ENCODE measurements at regions not wholly inside any gene's neighbourhood (a gene's known extent, or its start where the extent isn't known, plus 50 kb on each side); places are given as distances from the start of the nearest gene placed in this dataset.

DNA sequence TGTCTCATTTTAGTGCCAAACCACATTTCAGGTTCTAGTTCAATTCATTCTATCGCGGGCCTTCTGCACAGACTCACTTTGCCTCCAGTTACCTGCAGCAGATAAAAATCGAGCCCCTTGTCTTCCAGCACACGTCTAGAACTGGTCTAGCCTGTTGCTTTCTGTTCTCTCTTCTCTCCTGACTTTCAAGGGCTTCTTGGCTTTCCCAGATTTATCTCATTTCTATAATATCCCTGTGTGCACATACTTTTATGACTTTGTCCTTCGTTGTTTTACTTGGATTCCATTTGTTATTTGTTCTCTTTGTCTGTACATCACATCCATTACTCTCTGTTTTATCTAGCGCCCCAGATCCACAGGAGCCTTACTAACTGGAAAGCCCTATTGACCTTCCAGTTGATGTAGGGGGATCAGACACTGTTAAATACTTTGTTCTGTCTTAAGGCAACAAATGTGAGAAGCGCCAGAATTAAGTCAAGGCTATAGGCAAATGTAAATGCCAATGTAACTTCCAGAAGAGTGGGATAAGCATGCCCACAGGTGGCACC, 284.5 kb upstream of the ADGRL4 start:
- TF ChIP-seq ZNF274 (IDR thresholded peaks at IDR 0.05; ENCODE audit: low read depth, low read length): no peak
- H3K4me3 ChIP-seq (ENCODE audit: low read length): no peak overlapping the region

DNA sequence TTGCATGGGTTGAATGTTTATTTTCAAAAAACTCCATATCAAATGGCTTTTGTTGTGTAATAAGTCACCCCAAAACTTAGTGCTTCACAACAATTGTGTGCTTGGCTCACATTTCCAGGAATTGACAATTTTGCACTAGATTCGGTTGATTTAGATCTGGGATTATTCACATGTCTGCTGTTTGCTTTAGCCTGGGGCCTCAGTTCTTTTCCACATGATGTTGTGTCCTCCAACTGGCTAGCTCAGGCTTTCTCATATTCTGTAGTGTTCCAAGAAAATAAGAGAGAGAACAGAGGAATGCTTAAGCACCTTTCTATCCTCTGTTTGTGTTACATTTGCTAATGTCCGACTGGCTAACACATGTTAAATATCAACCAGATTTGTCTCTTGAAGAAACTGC, 281.5 kb upstream of the ADGRL4 start:
- no peak for TF ChIP-seq ZNF274 (IDR thresholded peaks at IDR 0.05; ENCODE audit: low read depth, low read length)
- H3K4me3 ChIP-seq (ENCODE audit: low read length): no peak overlapping the region

DNA sequence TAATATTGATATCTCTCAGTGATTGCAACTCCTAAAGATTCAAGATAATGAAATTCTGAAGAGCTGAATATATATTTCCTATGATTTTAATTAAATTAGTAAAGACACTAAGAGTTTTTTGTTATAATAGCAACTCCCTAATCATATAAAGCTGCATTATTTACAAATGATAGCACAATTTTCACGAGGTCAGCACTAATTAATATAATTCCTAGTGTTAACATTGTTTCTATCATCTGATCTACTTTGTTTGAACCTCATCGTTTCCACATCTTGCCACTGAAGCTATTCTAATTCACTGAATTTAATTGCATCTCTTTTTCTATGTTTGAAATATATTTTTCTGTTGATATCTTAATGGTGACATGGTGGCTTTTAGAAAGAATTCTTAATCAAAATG, 279.1 kb upstream of the ADGRL4 start:
- TF ChIP-seq ZNF274 (IDR thresholded peaks at IDR 0.05; ENCODE audit: low read depth, low read length): no peak
- H3K4me3 ChIP-seq (ENCODE audit: low read length): no peak overlapping the region

DNA sequence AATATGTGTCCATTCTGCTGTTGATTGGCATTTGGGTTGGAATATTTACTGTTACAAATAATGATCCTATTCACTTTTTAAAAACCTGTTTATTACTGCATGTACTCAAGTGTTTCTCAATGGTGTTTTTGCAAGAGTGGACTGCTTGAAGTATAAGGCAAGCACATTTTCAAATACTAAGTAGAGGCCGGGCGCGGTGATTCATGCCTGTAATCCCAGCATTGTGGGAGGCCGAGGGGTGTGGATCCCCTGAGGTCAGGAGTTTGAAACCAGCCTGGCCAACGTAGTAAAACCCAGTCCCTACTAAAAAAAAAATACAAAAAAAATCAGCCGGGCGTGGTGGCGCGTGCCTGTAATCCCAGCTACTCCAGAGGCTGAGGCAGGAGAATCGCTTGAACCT, 276.9 kb upstream of the ADGRL4 start:
- H3K4me3 ChIP-seq (ENCODE audit: low read length): no peak overlapping the region
- TF ChIP-seq ZNF274 (IDR thresholded peaks at IDR 0.05; ENCODE audit: low read depth, low read length): no peak

DNA sequence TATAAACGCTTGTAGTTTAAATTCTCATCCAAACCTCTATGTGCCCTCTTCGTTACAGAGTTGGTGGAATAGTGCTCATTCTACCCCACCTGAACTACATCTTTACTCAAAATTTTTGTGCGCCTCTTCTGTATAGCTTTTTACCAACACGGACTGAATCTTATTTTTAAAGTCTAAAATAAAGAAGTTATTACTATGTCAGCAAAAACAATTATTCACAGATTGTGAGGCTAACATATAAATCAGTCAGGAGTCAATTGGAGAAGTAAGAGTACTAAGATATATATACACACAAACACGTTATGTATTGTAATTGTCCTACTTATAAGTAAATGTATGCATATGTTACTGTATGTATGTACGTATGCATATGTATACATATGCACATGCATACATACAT, 274.9 kb upstream of the ADGRL4 start:
- no peak overlapping the region for H3K4me3 ChIP-seq (ENCODE audit: low read length)
- no peak for TF ChIP-seq ZNF274 (IDR thresholded peaks at IDR 0.05; ENCODE audit: low read depth, low read length)

DNA sequence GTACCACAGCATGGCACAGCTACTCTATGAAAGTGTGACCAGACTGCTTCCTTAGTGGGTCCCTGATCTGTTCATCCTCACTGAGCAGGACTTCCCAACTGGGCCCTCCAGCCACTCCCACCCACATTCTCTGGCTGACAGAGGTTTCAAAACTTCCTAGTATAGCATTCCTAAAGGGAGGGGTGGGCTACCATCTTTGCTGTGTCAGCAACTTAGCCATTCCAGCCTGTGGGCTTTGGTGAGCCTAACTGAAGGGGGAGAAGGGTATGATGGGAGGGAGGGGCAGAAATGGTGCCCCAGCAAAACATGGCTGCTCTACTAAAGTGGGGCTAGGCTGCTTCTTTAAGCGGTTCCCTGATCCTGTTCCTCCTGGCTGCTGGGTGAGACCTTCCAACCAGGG, 265.2 kb upstream of the ADGRL4 start:
- no peak for TF ChIP-seq ZNF274 (IDR thresholded peaks at IDR 0.05; ENCODE audit: low read depth, low read length)
- no peak overlapping the region for H3K4me3 ChIP-seq (ENCODE audit: low read length)

DNA sequence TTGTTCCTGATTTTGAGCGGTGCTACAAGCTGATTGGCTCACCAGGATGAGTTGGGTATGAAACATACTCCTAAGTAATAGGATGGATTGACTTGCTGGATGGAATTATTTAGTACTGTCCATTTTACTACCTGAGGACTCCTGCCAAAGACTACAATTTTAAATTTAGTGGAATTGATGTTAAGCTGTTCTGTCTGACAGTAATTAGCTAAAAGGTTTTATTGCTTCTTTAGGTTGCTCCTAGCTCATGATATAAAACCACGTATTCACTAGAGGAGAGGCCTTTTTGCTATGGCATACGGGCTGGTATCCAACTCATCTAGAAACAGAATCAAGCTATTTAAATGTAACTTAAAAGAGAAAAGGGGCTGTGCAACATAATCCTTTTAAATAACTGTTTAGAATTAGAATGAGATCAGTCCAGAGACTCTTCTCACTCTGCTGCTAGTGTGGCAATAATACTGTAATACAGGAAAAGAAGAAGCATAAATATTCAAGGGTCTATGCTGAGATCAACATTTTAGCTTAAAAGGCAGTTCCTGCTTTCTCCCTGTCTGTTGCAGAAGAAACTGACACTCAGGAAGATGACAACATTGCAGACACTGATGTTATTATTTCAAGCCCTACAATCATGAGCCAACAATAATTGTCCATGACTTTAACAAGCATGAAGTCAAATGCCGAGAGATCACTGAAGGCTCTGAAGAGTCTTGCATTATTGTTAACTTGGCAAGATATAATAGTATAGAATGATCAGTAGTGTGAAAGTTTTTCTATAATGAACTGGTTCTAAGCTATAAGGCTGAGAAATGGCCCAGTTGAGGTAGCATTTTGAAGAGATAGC, 258.7 kb upstream of the ADGRL4 start:
- TF ChIP-seq ZNF274 (IDR thresholded peaks at IDR 0.05; ENCODE audit: low read depth, low read length): no peak

DNA sequence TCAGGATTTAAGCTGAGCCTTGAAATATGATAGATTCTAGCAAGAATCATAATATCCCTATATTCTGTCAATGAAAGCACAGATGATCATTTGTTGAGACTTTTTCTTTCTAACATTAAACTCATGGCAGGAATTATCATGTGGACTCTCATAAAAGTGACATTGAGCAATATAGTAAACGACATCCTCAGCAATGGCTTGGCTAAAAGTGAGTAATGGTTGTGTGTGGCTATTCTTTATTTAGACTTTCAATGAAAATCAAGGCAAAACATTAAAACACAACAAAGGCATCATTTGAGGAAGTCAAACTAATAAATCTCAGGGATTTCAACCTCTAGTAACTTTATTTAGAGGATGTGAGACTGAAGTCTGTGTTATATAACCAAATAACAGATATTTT, 257.8 kb upstream of the ADGRL4 start:
- H3K4me3 ChIP-seq (ENCODE audit: low read length): no peak overlapping the region
- TF ChIP-seq ZNF274 (IDR thresholded peaks at IDR 0.05; ENCODE audit: low read depth, low read length): no peak

More for the DNA sequence above, 258.7 kb upstream of the ADGRL4 start:
- no peak overlapping the region for H3K4me3 ChIP-seq (ENCODE audit: low read length)

DNA sequence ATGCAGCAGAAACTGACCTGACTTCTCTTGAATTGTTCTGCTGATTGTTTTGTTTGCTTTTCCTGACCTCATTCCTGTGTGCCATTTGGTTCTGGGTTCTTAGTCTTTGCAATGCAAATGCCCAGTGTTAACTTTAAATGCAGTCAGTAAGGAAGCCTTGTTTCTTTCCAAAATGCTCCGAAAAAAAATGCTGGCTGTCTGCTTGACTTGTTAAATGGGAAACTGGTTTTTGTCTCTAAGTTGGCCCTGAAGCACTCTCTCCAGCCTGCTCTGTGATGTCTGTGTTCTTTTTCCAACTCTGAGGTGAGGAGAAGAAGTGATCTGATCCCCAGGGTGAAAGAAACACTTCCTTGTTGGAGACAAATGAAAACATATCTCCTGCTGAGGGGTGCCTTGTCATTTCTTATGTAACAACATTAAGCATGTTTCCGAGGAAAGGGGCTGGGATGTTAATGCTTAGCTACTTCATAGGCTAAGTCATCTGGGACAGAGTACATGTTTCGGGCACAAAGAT, 256.3 kb upstream of the ADGRL4 start:
- TF ChIP-seq ZNF274 (IDR thresholded peaks at IDR 0.05; ENCODE audit: low read depth, low read length): no peak
- no peak overlapping the region for H3K4me3 ChIP-seq (ENCODE audit: low read length)

DNA sequence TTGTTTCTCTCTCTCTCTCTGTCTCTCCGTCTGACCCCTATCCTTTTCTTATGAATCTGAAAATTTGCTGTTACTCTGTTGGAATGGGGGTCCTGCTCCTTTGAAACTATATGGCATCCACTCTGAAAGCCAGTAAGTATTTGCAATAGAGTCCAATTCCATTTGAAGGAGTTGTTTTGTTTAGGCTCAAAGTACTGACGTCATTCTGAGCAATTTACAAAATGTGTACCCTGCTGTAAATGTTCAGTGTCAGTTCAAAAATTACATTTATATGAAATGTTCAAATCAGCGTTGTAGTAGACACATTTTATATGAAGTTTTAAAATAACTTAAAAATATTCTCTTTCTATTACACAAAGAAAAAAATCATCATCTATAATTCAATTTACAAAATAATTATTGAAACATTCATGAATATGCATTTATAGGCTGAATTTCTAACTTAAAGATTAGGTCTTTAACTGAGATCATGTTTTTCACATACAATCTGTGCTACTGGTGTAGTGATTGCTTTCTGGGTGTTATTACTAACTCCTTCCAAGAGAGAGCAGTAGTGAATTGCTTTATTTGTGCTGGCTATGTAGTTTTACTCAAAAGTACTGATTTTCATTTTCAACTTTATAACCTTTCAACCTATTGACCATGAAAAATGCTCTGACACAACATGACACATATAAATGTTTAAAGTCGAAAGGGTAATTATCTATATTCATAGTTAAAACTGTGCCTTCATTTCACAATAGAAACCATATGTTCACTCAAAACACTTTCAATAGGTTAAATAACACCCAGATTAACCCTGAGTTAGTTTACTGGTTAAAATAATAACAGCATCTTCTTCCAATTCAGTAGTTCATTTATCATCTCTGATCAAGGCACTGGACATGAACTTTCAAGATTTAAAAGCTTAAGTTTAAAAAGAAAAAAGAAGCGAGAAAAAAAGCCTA, 253.1 kb upstream of the ADGRL4 start:
- H3K4me3 ChIP-seq (ENCODE audit: low read length): no peak overlapping the region
- TF ChIP-seq ZNF274 (IDR thresholded peaks at IDR 0.05; ENCODE audit: low read depth, low read length): no peak

DNA sequence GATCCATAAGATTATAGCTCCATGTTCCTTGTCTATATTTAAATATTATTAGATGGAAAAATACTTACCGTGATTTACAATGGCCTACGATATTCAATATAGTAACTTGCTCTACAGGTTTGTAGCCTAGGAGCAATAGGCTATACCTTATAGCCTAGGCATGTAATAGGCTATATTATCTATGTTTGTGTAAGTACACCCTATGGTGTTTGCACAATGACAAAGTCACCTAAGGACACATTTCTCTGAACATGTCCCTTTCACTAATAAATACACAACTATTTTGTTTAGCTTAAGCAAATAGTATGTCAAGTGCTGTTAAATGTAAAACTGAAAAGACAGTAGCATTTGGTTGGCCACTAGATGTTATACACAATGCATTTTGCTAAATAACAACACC, 248.9 kb upstream of the ADGRL4 start:
- H3K4me3 ChIP-seq (ENCODE audit: low read length): no peak overlapping the region
- no peak for TF ChIP-seq ZNF274 (IDR thresholded peaks at IDR 0.05; ENCODE audit: low read depth, low read length)

DNA sequence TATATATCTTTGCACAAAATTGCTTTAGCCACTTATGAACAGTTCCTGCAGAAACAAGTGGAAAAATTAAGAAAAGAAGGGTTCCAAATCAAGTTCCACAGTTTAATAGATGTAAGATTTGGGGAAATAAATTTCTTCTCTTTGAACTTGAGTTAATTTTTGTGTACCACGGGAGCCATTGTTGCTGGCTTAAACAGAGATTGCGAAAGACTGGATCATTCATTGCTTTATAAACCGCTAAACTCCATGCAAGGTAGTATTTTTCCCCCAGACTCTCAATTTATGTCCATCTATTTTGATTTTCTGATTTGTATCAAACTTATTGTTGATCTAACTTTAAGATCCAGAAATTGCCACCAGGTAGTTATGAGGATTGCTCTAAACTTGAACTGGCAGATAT, 246.1 kb upstream of the ADGRL4 start:
- H3K4me3 ChIP-seq (ENCODE audit: low read length): no peak overlapping the region
- no peak for TF ChIP-seq ZNF274 (IDR thresholded peaks at IDR 0.05; ENCODE audit: low read depth, low read length)

DNA sequence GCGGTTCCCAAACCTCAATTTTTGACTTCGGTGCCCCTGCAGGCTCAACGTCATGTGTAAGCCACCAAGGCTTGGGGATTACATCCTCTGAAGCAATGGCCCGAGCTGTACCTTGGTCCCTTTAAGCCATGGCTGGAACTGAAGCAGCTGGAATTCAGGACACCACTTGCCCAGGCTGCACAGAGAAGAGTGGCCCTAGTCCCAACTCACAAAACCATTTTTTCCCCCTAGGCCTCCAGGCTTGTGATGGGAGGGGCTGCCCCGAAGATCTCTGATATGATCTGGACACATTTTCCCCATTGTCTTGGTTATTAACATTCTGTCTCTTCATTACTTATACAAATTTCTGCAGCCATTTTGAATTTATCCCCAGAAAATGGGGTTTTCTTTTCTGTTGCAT, 233.3 kb upstream of the ADGRL4 start:
- TF ChIP-seq ZNF274 (IDR thresholded peaks at IDR 0.05; ENCODE audit: low read depth, low read length): no peak
- no peak overlapping the region for H3K4me3 ChIP-seq (ENCODE audit: low read length)

DNA sequence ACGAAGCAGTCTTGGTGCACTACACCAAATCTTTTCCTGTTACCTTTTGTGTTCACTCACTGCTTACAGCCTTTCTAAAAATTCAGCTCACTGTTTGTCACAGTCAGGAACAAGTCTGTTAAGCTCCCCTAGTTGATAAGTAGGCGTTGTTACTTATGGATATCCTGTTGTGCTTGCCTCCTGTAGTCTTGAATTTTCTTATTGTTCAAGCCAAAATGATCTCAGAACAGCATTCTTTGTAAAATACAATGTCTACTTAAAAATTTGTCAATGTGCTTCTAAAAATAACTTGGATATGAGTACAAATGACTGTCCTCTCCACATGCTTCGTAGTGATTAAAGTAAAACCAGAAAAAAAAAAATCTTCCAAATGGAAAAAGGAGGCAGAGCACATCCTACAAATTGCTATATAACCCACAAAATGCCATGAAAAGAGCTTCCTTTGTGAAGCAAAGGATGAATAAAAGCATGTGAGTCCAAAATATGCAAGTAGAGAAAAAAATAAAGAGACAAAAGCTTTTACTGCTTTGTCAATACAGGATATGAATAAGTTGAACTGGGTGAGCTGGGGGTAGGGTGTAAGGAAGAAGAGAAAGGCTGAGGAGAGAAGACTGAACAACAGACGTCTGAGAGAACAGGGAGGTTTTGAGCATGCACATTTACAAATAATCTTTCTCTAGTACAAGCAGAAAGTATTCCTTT, 228.9 kb upstream of the ADGRL4 start:
- no peak for TF ChIP-seq ZNF274 (IDR thresholded peaks at IDR 0.05; ENCODE audit: low read depth, low read length)
- H3K4me3 ChIP-seq (ENCODE audit: low read length): no peak overlapping the region
